HFFc6 (cell line): ENCODE measurements at regions not wholly inside any gene's neighbourhood (a gene's known extent, or its start where the extent isn't known, plus 50 kb on each side); places are given as distances from the start of the nearest gene placed in this dataset.

ENCODE experiments used
- DNase-seq: peaks from one replicate; pipeline ENCODE4 v3.0.0-alpha.2; 2018
- H3K27ac Mint-ChIP-seq: 2 replicates; pipeline ENCODE4 v1.8.0; 2020; ENCODE audit warnings: mild to moderate bottlenecking, mixed read lengths
- H3K27me3 Mint-ChIP-seq: 2 replicates; pipeline ENCODE4 v1.8.0; 2021; ENCODE audit warnings: mild to moderate bottlenecking, moderate library complexity, mixed read lengths; ENCODE audit not compliant: insufficient read depth
- H3K36me3 Mint-ChIP-seq: 2 replicates; pipeline ENCODE4 v1.8.0; 2021; ENCODE audit warnings: low read depth, mixed read lengths
- H3K4me1 Mint-ChIP-seq: 2 replicates; pipeline ENCODE4 v1.8.0; 2020; ENCODE audit warnings: low read depth, mixed read lengths
- H3K4me3 Mint-ChIP-seq: 2 replicates; pipeline ENCODE4 v1.8.0; 2020; ENCODE audit warnings: mild to moderate bottlenecking, moderate library complexity, mixed read lengths
- H3K9me3 Mint-ChIP-seq: 2 replicates; pipeline ENCODE4 v1.8.0; 2020; ENCODE audit warnings: mild to moderate bottlenecking, mixed read lengths
- CTCF ChIP-seq: fragments of 200-600 bp; sonication (generic); IDR thresholded peaks from 2 replicates; pipeline ENCODE4 v1.5.0; 2021; ENCODE audit warnings: antibody characterized with exemption, mild to moderate bottlenecking

- DNase-seq, result no peak
- Mint-ChIP-seq H3K9me3 (no peaks in the 10 kb centered on the region), H3K36me3 (no peaks in the 10 kb centered on the region), H3K27me3 (no peaks in the 10 kb centered on the region), H3K4me3 (no peak overlapping the region), H3K4me1 (no peaks in the 10 kb centered on the region), H3K27ac (no peak overlapping the region)
- TF ChIP-seq CTCF, result no peak
Measured at GRCh38 chr9:29203244-29203930, 1630.1 kb upstream of the C9orf72 start.

GRCh38 chr9:29208670-29209069, 1635.4 kb upstream of the C9orf72 start:
- Mint-ChIP-seq H3K27ac (no peak overlapping the region), H3K27me3 (peaks cover 11% of the 10 kb centered on the region), H3K9me3 (peaks cover 8% of the 10 kb centered on the region), H3K36me3 (no peaks in the 10 kb centered on the region), H3K4me1 (no peaks in the 10 kb centered on the region), H3K4me3 (no peak overlapping the region)
- no peak for TF ChIP-seq CTCF
- no peak for DNase-seq

- Mint-ChIP-seq H3K36me3 (no peaks in the 10 kb centered on the region), H3K9me3 (peaks cover 8% of the 10 kb centered on the region), H3K4me1 (no peaks in the 10 kb centered on the region), H3K27me3 (peaks cover 13% of the 10 kb centered on the region), H3K4me3 (no peak overlapping the region), H3K27ac (no peak overlapping the region)
- no peak for DNase-seq
- no peak for TF ChIP-seq CTCF
Measured at GRCh38 chr9:29209748-29210291, 1636.5 kb upstream of the C9orf72 start.

- Mint-ChIP-seq H3K4me3 (no peak overlapping the region), H3K36me3 (no peaks in the 10 kb centered on the region), H3K4me1 (no peaks in the 10 kb centered on the region), H3K9me3 (peaks cover 8% of the 10 kb centered on the region), H3K27ac (no peak overlapping the region), H3K27me3 (peaks cover 17% of the 10 kb centered on the region)
- DNase-seq, result no peak
- no peak for TF ChIP-seq CTCF
Measured at GRCh38 chr9:29211003-29211579, 1637.8 kb upstream of the C9orf72 start.

- no peak overlapping the region for H3K27ac Mint-ChIP-seq
- no peaks in the 10 kb centered on the region for H3K36me3 Mint-ChIP-seq
- H3K4me3 Mint-ChIP-seq, result no peak overlapping the region
- H3K27me3 Mint-ChIP-seq, result peaks cover 17% of the 10 kb centered on the region
- H3K4me1 Mint-ChIP-seq, result no peaks in the 10 kb centered on the region
- no peak for DNase-seq
- peak; percentile 60 for TF ChIP-seq CTCF
- peaks cover 8% of the 10 kb centered on the region for H3K9me3 Mint-ChIP-seq
Measured at GRCh38 chr9:29211580-29212396, 1638.5 kb upstream of the C9orf72 start.
